Middle frontal gyrus (tissue), 1 donor: ENCODE measurements at regions not wholly inside any gene's neighbourhood (a gene's known extent, or its start where the extent isn't known, plus 50 kb on each side); places are given as distances from the start of the nearest gene placed in this dataset.

Experiments used
- DNase-seq: peaks from one replicate; pipeline ENCODE4 v3.0.0-alpha.2; 2015; ENCODE audit warnings: low spot score; ENCODE audit errors: extremely low spot score

DNA sequence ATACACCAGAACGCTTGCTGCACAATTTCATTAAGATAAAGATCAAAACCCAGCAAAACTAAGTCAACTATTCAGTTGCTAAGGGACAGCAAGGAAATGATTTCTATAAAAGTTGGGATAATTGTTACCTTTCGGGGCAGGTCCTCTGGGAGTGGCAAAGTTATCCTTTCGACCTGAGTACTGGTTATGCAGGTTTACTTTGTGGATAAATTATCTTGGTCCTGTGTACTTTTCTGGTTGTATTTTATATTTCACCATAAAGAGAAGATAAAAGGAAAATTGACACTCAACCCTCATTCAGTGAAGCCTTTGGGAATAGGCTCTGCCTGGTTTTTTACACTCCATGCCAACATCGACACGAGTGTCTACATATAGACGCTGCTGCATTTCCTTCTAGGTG is 146.5 kb downstream of the SYK start:
- no peak for DNase-seq

DNA sequence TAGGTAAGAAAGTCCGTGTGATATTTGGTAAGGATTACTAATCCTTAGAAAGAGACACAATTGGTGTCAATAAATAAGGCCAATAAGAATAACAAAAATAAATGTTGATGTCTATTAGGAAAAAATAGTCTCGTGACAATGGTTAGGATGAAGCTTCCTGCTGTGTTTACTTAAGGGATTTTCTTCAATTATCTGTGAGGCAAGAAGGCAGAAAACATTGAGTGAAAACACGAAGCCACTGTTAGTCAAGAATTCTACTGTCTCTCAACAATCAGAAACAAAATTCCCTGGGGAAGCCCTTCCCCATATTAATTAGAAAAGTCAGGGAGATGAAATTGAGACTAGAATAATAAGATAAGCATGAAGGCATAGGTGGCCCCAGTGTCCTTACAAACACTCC is 149.0 kb downstream of the SYK start:
- DNase-seq, result no peak

DNA sequence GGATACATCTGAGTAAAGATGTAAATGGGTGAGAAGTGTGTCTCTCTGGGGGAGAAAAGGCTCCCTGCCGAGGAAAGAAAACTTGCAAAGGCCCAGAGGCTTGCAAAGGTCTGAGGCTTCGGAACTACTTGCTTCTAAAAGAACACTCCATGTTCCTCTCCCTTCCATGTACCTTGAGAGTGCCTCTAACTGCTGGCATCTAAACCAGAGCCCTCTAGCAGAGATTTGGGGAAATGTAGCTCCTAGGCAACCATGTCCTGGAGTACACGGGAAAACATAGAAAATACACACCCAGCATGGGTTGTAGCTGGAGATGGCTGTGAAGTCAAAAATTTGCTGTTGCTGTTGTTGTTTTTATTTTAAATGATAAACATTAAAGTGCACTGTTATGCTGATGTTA is 151.6 kb downstream of the SYK start:
- no peak for DNase-seq

DNA sequence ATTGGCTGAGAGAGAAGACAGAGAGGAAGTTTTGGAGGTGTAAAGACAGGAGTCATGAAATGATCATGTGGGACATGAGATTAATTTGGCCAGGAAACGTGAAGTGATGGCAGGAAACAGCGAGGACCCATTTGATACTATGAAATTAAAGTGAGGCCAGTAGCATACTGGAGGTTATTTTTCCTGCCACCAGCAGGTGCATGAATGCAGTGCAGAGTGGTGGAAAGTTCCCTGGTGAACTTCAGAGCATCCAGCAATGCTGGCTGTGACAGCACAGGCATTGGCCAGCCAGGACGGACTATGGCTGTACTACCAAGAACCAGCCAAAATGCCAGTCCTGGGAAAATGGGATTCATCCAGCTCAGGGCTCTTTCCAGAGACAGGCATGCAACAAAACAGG is 152.2 kb downstream of the SYK start:
- DNase-seq, result no peak

DNA sequence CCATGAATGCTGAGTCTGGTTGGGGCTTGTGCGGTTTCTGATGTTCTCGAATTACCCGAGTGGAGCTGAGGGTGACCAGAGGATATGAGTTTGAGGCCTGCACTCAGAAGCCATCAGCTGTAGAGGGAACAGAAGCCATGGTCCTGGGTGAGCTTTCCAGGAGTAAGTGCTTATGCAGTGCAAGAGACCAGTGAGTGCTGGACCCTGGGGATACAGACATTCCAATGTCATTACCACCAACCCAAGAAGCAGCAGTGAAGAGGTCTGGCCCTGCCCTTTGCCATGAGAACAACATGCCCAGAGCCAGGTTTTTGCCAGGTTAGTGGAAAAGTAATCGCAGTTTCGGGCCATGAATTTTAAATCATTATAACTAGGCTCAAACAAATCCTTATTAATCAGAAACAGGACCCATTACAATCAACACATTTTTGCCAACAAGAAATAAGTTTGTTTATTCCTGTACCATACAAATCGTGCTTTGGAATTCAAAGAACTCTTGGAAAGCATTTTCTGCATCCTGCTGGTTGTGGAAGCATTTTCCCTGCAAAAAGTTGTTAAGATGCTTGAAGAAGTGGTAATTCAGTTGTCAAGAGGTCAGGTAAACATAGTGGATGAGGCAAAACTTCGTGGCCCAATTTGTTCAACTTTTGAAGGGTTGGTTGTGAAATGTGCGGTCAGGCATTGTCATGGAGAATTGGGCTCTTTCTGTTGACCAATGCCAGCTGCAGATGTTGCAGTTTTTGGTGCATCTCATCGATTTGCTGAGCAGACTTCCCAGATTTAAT is 154.6 kb downstream of the SYK start:
- no peak for DNase-seq

DNA sequence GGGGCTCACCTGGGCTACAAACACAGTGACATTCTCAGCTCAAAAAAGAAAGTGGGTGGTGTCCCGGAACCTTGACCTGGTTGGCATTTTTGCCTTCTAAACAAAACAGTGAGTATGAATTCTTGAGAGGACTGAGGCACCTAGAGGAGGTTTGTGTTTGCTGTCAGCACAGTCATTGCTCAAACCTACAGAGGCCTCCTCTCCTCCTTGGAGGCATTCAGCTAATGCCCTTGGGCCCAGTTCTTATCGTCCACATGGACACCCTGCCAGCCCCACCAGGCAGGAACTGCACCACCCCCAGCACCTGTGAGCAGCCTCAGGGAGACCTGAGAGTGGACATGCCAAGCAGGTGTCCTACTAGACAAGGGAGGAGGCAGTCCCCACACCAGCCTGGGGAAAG is 156.7 kb downstream of the SYK start:
- DNase-seq, result no peak

DNA sequence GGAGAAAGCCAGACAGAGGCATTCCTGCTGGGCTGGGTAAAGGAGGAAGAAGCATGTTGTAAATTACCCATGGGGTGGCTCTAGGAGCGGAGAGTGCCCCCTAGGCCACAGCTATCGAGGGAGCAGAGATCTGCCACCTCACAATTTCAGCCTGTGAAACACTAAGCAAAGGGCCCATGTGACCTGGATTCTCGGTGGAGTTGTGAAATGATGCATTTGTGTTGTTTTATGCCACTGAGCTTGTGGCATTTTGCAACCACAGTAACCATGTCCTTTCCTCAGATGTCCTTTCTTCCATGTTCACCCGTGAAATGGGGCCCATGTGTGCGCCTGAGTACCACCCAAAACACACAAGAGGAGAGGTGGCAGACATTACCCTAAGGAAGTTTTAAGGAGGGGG is 159.3 kb downstream of the SYK start:
- no peak for DNase-seq

DNA sequence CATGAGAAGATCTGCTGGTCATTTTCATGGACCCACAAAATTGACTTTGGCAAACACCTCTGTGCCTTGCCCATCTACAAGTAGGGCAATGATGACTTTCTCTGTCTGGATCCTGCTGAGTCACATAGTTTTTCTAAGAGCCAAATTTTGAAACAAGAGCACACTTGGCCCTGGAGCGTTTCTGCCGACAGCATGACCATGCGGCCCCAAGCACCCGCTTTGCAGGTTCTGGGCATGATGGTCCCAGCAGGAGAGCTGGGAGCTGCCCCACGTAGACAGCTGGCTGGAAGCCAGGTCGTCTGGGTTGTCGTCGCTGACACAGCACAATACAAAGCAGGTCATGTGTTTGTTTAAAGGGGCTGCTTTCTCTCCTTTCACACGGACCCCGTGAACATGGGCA is 159.8 kb downstream of the SYK start:
- DNase-seq, result no peak

DNA sequence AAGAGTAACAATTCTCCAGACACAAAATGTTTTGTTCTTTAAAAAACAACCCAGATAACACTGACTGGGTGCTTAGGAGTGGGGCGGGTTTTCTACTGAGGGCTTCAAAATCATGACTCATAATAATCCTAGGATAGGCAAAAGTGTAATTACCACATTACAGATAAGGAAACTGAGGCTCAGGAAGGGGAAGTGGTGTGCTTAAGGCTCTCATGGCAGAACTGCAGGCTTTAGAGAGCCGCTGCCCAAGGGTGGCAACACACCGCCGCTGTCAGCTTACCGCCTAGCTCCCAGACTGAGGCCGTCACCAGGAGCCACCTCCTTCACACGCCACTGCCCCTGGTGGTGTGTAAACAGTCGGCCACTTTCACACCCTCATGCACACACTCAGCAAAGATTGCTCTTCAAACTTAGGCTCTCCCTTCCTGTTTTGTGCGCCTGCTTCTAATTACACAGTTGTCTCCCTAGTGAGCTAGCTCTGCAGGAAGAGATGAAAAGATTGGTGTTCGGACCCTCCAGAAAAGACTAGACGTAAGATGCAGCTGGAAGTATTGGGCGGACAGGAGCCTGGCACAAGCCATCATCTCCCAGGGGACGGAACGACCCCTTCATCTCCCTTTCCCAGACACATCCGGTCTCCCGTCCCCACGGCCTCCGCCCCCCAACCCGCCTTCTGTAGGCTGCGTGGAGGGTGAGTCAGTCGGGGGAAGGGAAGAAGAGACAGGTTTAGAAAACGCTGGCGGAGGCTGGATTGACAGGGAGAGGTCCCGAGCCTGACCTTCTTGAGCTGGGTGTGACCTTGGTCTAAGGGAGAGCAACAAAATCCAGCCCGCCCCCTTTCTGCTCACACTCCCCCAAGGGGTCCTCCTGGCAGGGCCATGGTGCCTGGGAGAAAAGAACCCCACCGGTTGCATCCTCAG is 162.7 kb downstream of the SYK start:
- DNase-seq, result no peak

DNA sequence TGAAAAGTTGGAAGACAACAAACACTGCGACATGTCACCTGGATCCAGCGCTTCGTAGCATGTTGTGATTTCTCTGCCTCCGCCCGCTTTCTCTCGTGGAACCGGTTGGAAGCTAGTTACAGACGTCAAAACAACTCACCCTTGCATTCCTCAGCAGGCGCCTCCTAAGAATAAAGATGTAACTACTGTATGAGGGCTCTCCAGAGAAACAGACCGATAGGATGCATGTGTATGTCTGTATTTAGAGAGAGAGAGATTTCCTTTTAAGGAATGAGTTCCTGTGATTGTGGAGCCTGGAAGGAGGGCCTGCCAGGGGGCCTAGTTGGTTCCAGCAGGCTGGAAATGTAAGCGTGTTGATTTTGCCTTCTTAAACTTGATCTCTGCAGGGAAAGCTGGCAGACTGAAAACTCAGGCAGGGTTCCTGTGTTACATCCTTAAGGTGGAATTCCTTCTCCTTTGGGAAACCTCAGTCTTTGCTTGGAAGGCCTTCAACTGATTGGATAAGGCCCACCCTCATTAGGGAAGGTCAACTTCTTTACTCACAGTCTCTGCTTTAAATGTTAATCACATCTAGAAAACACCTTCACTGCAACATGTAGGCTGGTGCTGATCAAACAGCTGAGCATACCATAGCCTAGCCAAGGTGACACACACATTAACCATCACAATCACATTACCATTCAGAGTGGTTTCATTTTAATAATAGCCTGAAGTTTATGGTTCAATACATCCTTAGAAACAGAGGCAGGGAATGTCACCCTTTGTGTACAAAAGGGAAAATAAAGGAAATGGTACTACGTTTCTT is 163.8 kb downstream of the SYK start:
- DNase-seq, result no peak

DNA sequence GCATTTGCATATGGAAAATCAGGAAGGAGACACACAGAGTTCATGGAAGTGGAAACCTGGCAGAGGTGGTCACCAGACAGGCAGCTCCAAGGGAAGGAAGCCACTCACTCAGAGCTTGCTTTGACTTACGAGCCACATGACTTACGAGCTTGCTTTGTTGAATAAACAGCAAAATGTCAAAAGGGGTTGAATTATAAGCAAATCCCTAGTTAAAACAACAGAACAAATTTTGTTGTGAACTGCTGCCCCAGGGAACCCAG is 164.3 kb downstream of the SYK start:
- DNase-seq, result no peak

DNA sequence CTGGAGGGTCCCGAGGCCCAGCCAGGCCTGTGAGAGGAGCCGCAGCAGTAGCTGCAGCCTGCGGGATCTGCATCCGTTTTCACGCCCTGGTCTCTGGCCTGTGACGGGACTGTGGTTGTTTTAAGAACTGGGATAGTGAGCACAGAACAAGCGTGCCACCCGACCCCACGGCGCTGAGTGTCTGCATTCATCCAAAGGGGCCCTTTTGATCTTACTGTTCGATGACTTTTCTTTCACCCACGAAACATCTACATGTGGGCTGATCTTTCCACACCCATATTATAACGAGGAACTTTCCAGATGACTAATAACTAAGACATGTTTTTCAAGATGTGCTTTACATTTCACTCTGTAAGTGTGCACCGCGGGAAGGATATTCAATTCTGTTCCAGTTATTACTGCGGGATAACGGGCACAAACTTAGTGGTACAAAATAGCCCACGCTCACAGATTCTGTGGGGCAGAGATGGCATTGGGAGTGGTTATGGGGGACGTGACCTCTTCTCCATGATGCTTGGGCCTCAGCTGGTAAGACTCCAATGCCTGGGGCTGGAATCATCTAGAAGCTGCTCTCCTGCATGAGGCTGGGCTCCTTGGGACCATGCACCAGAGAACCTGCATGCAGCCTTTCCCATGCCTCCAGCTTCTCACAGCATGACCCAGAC is 165.0 kb downstream of the SYK start:
- no peak for DNase-seq

DNA sequence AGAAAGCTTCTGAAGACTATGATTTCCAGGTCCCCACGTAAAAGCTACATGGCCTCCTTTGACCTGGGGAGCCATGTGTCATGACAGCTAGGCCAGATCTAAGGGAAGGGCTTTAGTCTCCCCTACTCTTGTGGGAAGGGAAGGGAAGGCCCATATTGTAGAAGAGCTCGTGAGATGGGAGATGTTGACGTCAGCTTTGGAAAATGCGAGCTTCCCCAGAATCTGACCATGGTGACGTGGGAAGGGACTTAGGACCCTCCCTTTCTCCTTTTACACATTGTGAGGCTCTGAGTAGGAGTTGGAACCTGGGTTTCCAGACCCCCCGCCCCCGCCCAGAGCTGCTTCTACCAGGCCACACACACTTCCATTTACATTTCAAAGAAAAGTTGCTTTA is 165.5 kb downstream of the SYK start:
- DNase-seq, result no peak

DNA sequence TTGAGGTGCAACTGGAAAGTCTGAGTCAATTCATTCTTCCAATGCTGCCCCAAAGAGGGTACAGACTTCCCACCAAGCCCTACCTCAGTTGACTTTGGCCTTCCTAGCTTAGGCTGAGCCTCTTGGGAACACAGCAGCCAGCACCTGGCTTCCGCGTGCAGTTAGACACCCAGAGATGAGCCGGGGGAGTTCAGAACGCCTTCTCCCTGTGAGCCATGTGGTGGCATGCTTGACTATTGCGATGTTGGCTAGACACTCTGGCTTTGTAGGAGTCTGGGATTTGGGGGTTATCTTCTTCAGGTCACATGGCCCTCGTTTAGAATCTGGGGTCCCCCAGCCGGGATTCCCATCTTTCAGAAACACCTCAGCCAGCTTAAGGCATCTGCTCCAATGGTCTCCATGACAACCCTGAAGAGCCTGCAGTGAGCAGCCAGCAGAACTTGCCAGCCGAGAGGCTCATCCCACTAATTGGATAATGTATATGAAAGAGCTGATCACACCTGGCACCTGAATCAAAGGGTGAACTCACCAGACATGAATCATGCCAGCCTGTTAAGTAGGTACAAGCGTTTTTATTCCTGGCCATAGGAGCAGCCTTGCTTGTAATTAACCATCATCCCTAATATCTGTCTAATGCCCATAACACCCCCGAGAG is 167.5 kb downstream of the SYK start:
- no peak for DNase-seq

DNA sequence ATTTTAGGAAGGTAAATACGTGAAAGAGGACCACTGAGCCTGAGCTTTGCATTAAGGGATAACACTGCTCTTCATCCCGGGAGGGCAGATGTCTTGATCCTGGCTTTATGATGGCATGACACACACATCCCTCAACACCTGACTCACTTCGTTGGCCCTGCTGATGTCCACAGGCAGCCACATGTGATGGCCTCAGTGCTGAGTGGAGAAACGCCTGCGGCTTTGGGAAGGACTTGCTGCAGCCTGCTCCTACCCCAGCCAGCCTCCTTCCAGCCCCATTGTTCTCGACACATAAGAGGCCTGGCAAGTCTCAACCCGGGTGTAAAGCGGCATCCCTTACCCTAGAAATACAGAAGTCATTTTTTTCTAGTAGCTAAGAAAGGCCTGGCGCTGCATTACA is 169.0 kb downstream of the SYK start:
- no peak for DNase-seq

DNA sequence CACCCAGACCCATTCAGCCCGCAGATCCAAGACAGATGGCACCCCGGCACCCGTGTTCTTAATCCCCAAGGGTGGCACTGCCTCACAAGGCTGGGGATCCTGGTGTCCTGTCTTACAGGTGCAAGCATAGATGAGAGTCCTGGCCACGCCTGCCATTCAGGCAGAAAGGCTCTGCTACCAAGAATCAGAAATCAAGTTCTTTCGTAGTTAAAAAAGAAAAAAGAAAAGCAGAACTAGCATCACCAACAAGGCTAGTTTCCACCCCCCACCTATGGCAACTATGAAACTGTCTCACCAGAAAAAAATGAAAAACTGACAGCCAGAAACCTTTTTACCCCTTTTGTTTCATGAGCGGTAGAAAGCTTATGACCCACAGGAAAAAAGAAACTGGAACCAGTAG is 170.4 kb downstream of the SYK start:
- DNase-seq, result no peak

DNA sequence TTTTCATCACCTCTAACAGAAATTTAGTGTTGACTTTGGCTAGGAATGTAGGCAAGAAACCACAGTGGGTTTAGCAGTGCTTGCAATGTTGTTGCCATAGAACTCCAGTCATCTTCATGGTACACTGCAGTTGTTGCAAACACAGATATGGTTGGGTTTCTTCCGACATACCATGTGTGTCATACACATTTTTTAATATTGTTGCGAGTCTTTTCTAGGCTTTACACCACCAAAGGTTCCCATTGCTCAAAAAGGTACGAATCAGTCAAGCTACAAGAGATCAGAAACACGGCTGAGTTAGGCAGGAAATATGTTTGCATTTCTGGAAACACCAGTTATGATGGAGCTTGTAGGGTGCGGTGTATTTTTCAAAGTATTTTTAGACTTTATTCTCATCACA is 172.4 kb downstream of the SYK start:
- no peak for DNase-seq

DNA sequence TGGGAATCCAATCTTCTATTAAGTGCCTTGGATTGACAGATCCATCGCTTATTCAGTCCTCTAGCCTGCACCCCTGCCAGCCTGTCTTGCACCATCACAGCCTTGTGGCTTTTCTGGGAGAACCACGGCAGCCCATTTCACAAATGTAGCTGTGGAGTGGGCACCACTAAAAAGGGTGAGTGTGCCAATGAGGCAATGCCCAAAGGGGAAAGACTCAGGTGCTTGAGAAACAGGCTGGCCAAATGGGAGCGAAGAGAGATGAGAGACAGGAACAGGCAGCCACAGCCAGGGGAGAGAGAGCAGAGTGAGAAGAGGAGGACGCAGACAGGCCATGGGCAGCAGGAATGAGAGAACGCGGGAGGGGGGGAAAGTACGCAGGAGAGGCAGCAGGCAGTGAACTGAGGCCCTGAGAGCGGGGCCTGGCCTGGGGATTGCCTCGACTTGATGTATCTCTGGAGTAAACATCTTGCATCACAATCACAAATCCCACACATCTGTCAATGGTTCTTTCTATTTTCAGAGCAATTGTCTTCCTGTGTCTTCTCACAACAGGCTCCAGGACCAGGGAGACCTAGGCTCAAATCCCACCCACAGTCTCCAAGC is 173.1 kb downstream of the SYK start:
- DNase-seq, result no peak

DNA sequence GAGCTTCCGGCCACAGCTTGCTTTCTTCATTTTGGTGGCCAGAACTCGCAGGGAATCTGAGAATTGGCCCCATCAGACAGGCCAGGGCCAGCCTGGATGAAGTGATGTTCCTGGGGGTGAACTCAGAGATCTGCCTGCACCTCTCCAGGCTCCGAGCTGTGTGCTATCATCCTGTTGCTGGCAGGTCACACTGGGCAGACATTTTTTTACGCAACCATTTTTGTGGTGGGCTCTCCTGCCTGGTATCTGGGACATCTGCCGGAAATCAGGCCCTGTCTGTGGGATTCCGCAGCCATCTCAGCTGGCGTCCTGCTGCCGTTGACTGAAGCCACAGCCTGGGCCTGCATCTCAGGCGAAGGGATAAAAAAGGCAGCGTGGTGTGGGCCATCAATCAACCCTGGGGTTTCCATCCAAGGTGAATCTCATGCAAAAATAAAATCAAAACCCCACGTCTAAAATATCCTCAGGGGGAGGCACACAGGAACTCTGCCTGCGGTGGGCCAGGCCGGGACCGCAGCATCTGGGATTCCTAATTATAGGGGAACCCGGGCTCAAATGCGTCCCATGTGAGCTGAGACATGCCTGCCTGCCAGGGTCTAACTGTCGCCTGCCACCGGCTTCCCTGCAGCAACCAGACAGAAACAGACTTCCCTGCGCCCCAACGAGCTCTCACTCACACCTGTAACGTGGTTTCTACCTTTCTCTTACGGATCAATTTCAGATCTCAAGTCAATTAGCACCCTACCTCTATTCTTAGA is 174.3 kb downstream of the SYK start:
- DNase-seq, result no peak

DNA sequence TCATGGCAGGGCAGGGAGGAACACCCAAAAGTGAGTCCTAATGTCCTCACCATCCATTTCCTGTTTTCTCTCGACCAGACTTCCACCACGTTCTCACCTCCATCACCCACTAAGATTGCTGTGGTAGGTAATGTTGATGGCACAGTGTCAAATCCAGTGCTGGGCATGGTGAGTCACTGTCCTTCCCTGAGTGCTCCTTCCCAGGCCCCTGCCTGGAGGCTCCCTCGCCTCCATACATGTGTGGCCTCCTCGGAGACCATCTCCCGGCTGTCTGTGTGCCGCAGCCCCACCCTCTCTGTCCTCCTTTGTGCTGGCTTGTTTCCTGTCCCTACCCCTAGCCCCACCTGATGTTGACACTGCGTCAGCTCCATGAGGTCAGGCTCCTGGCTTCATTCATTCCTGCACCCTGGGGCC is 177.5 kb downstream of the SYK start:
- DNase-seq, result no peak
